Testis (tissue), 2 donors: ENCODE measurements at regions not wholly inside any gene's neighbourhood (a gene's known extent, or its start where the extent isn't known, plus 50 kb on each side); places are given as distances from the start of the nearest gene placed in this dataset.

Experiments
- DNase-seq: peaks from one replicate; pipeline ENCODE4 v3.0.0-alpha.2; 2019
- H3K27ac ChIP-seq, 2 donors: fragments of 200-600 bp; sonication (generic); one replicate each; pipeline ENCODE4 v1.5.1; 2019
- H3K27me3 ChIP-seq: fragments of 200-600 bp; sonication (generic); one replicate; pipeline ENCODE4 v1.5.1; 2019
- H3K36me3 ChIP-seq: fragments of 200-600 bp; sonication (generic); one replicate; pipeline ENCODE4 v1.5.1; 2017; ENCODE audit warnings: low read depth; ENCODE audit errors: missing control alignments
- H3K4me1 ChIP-seq: fragments of 200-600 bp; sonication (generic); one replicate; pipeline ENCODE4 v1.5.1; 2019
- H3K4me3 ChIP-seq, 2 donors: fragments of 200-600 bp; sonication (generic); one replicate each; pipeline ENCODE4 v1.5.1; 2017 to 2019
- H3K9me3 ChIP-seq: fragments of 200-600 bp; sonication (generic); one replicate; pipeline ENCODE4 v1.5.1; 2017
- CTCF ChIP-seq, 3 experiments: fragments of 450-650 bp in 2 of 3; fragments of 200-600 bp in 1 of 3; sonication (generic) in 1 of 3; IDR thresholded peaks; one replicate each; pipeline ENCODE4 v1.5.1; 2016 to 2019; ENCODE audit warnings: antibody characterized with exemption in 3 of 3, mild to moderate bottlenecking in 2 of 3, moderate library complexity in 1 of 3
- POLR2A ChIP-seq: fragments of 450-650 bp; IDR thresholded peaks from one replicate; pipeline ENCODE4 v1.6.1; 2017; ENCODE audit warnings: antibody characterized with exemption, mild to moderate bottlenecking, moderate library complexity
- WGBS, 2 donors: methylation state at CpG; one replicate each; pipeline ENCODE4 v1.1.5; 2018; 5-methylcytosine and 5-hydroxymethylcytosine counted together
- intact Hi-C: fragments of 100-400 bp; cut with DNase I; formaldehyde crosslinking; loops from one replicate; pipeline ENCODE4 v1.15.1; 2023; ENCODE audit warnings: low total_unique reads

GRCh38 chr2:72036595-72036994 lies 111.1 kb downstream of the CYP26B1 start:
- Histone ChIP-seq H3K36me3 (no peaks in the 10 kb centered on the region), H3K4me1 (no peaks in the 10 kb centered on the region), H3K27me3 (no peaks in the 10 kb centered on the region), H3K4me3 (no peak overlapping the region), H3K9me3 (no peaks in the 10 kb centered on the region), H3K27ac (no peak overlapping the region)
- WGBS, 2 donors: 95 to 97% methylated on average over 6 of the region's 6 CpGs
- TF ChIP-seq POLR2A (no peak), CTCF (IDR thresholded peaks at IDR 0.05) (no peak)
- intact Hi-C loops: no loop called here
- DNase-seq: no peak

GRCh38 chr2:72036173-72036545 lies 111.5 kb downstream of the CYP26B1 start:
- Histone ChIP-seq H3K9me3 (no peaks in the 10 kb centered on the region), H3K27me3 (no peaks in the 10 kb centered on the region), H3K36me3 (no peaks in the 10 kb centered on the region), H3K4me1 (no peaks in the 10 kb centered on the region), H3K27ac (no peak overlapping the region), H3K4me3 (no peak overlapping the region)
- TF ChIP-seq CTCF (IDR thresholded peaks at IDR 0.05) (no peak), POLR2A (no peak)
- DNase-seq: no peak
- intact Hi-C loops: no loop called here
- WGBS, 2 donors: 89 to 92% methylated on average over 3 of the region's 3 CpGs

DNA sequence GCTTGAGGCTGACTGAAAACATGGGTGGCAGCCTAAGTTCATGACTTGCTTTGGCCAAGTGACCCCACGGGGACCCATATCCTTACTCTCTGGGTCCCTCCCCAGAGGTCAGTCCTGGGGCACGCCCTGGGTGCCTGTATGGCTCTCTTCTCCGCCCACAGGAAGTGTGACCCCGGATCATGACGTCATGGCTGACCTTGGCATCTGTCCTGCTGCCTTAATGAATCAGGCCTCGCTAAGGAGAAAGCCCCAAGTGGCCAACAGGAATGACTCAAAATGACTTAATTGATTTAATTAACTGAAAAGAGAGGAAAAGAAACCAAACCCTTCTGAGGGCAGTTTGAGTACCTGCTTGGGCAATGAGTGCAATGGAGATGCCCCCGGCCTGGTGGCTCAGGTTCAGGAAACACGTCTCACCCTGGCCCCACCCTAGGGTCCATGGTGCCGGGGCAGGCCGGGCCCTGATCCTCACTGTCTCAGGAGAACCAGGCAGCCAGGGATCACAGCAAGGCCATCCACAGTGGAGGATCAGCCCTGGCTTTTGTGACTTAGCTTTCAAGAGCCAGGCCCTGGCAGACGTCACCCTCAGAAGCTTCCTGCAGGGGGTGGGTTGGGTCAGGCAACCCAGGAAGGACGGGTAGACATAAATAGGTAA lies 112.0 kb downstream of the CYP26B1 start:
- Histone ChIP-seq H3K27me3 (no peaks in the 10 kb centered on the region), H3K9me3 (no peaks in the 10 kb centered on the region), H3K4me3 (no peak overlapping the region), H3K4me1 (no peaks in the 10 kb centered on the region), H3K36me3 (no peaks in the 10 kb centered on the region), H3K27ac (no peak overlapping the region)
- 75 to 86% methylated on average over 11 to 12 of the region's 12 CpGs for WGBS, 2 donors
- TF ChIP-seq CTCF (IDR thresholded peaks at IDR 0.05) (no peak), POLR2A (no peak)
- no peak for DNase-seq
- intact Hi-C loops: no loop called here

DNA sequence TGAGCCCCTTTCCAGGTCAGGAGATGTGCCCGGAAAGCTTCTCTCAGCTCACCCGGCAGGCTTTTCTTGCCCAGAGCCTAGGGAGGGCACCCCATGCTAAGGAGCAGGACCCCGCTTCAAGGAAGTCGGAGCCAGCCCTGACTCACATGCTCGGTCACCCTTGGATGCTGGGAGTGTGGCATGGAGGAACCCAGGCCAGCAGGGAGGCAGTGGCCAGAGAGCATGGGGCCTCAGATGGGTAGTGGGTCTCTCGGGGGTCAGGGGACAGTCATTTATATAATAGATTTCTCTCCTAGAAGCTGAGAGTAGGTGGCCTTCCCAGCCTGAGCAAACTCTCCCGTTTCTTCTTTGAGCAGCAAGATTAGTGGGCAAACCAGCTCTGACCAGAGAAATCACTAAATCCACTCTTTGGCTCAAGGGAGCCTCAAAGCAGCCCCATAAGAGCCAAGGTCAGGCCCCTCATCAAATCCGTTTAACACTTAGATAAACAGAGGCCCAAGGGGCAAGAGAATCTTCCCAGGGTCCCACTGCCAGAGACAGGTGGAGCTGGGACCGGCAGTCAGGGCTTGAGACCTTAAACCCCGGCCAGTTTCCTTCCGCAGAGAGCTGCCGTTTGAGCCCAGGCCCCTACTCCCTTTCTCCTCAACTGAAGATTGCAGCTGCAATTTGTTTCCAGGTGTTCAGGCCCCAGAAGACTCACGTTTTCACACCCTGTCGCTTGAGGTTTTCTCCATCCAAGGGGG lies 113.1 kb downstream of the CYP26B1 start:
- TF ChIP-seq POLR2A: no peak
- no peak for TF ChIP-seq CTCF (IDR thresholded peaks at IDR 0.05)
- intact Hi-C loops: no loop called here

DNA sequence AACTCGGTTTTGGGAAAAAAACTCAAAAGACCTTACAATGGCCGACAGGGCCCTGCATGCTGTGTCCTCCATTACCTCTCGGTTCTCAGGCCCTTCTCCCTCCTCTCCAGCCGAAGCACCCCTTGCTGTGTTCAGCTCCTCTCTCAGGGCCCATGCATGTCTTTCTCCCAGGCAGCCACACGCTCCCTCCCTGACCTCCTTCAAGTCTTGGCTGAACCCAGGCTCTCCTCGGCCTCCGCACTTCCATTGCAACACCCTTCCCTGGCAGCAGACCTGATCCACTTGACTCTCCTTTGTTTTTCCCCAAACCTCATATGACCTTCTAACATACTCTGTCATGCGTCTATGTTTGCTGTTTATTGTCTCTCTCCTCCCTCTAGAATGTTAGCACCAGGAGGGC lies 114.0 kb downstream of the CYP26B1 start:
- intact Hi-C loops: no loop called here
- TF ChIP-seq CTCF (IDR thresholded peaks at IDR 0.05) (no peak), POLR2A (no peak)
- Histone ChIP-seq H3K4me3 (no peak overlapping the region), H3K27me3 (no peaks in the 10 kb centered on the region), H3K36me3 (no peaks in the 10 kb centered on the region), H3K9me3 (no peaks in the 10 kb centered on the region), H3K27ac (no peak overlapping the region), H3K4me1 (no peaks in the 10 kb centered on the region)
- 86 to 88% methylated on average over 8 of the region's 8 CpGs for WGBS, 2 donors
- no peak for DNase-seq

More for the DNA sequence above, 113.1 kb downstream of the CYP26B1 start:
- Histone ChIP-seq H3K36me3 (no peaks in the 10 kb centered on the region), H3K27me3 (no peaks in the 10 kb centered on the region), H3K9me3 (no peaks in the 10 kb centered on the region), H3K4me3 (no peak overlapping the region), H3K27ac (no peak overlapping the region), H3K4me1 (no peaks in the 10 kb centered on the region)
- no peak for DNase-seq
- 88 to 90% methylated on average over 12 to 14 of the region's 14 CpGs for WGBS, 2 donors
